CD14-positive monocyte (primary cell): ENCODE measurements at regions not wholly inside any gene's neighbourhood (a gene's known extent, or its start where the extent isn't known, plus 50 kb on each side); places are given as distances from the start of the nearest gene placed in this dataset.

Experiments
- DNase-seq, 3 donors: peaks; one replicate each; pipeline ENCODE4 v3.0.0-alpha.2; 2011 to 2022
- H2AFZ ChIP-seq: 2 replicates; pipeline ENCODE4 v1.6.0; 2012; ENCODE audit warnings: mild to moderate bottlenecking, low read depth, low read length, inconsistent platforms; ENCODE audit not compliant: insufficient read depth, poor library complexity, severe bottlenecking
- H3K27ac ChIP-seq, 2 donors: 1 replicate in 1 of 2; 2 replicates in 1 of 2; pipeline ENCODE4 v1.5.1; 2012 to 2013; ENCODE audit warnings: low read length in 2 of 2, control low read depth in 1 of 2, inconsistent platforms in 1 of 2, low read depth in 1 of 2, mild to moderate bottlenecking in 1 of 2
- H3K27me3 ChIP-seq, 2 donors: one replicate each; pipeline versions ENCODE4 v1.6.0 to v1.6.1; 2011 to 2013; ENCODE audit warnings: low read length in 2 of 2; ENCODE audit not compliant: control insufficient read depth in 2 of 2, insufficient read depth in 2 of 2
- H3K36me3 ChIP-seq, 2 donors: replicated peaks in 1 of 2; 1 replicate in 1 of 2; 2 replicates in 1 of 2; pipeline versions ENCODE4 v1.5.1 to v1.6.1; 2012 to 2013; ENCODE audit warnings: low read length in 2 of 2, control low read depth in 1 of 2, inconsistent platforms in 1 of 2, mild to moderate bottlenecking in 1 of 2; ENCODE audit not compliant: insufficient read depth in 2 of 2, control insufficient read depth in 1 of 2
- H3K4me1 ChIP-seq, 2 donors: 1 replicate in 1 of 2; 2 replicates in 1 of 2; pipeline versions ENCODE4 v1.5.1 to v1.6.1; 2012 to 2013; ENCODE audit warnings: low read length in 2 of 2, control low read depth in 1 of 2, inconsistent platforms in 1 of 2, mild to moderate bottlenecking in 1 of 2, moderate library complexity in 1 of 2; ENCODE audit not compliant: insufficient read depth in 2 of 2, control insufficient read depth in 1 of 2
- H3K4me2 ChIP-seq: replicated peaks from 2 replicates; pipeline ENCODE3; 2012; ENCODE audit warnings: low read length, moderate library complexity, mild to moderate bottlenecking; ENCODE audit not compliant: poor library complexity, severe bottlenecking; ENCODE audit errors: extremely low read depth
- H3K4me3 ChIP-seq, 3 experiments: fragments of 200-600 bp in 1 of 3; sonication (generic) in 1 of 3; replicated peaks in 1 of 3; 1 replicate in 2 of 3; 2 replicates in 1 of 3; pipeline ENCODE4 v1.5.1; 2011 to 2013; ENCODE audit warnings: low read length in 3 of 3, mild to moderate bottlenecking in 3 of 3, control low read depth in 2 of 3, low read depth in 2 of 3, inconsistent platforms in 1 of 3, moderate library complexity in 1 of 3
- H3K79me2 ChIP-seq: 2 replicates; pipeline ENCODE4 v1.6.0; 2012; ENCODE audit warnings: mild to moderate bottlenecking, control low read depth, inconsistent platforms, low read length, moderate library complexity; ENCODE audit not compliant: insufficient read depth
- H3K9ac ChIP-seq: 2 replicates; pipeline ENCODE4 v1.6.0; 2017; ENCODE audit warnings: low read length, mild to moderate bottlenecking; ENCODE audit not compliant: insufficient read depth, poor library complexity, severe bottlenecking
- H3K9me3 ChIP-seq, 2 donors: replicated peaks in 1 of 2; 1 replicate in 1 of 2; 2 replicates in 1 of 2; pipeline versions ENCODE4 v1.5.1 to v1.6.1; 2012 to 2013; ENCODE audit warnings: low read length in 2 of 2, control low read depth in 1 of 2; ENCODE audit not compliant: control insufficient read depth in 1 of 2, insufficient read depth in 1 of 2
- H4K20me1 ChIP-seq: 2 replicates; pipeline ENCODE4 v1.6.0; 2012; ENCODE audit warnings: mild to moderate bottlenecking, low read length, control low read depth, moderate library complexity; ENCODE audit not compliant: insufficient read depth
- H3K27ac Mint-ChIP-seq, 7 donors: one replicate each; pipeline ENCODE4 v1.8.0; 2020; ENCODE audit warnings: mild to moderate bottlenecking in 7 of 7, mixed read lengths in 7 of 7, moderate library complexity in 6 of 7, inconsistent platforms in 2 of 7
- H3K27me3 Mint-ChIP-seq, 3 donors: one replicate each; pipeline ENCODE4 v1.8.0; 2021 to 2022; ENCODE audit warnings: low read depth in 3 of 3, mild to moderate bottlenecking in 3 of 3, mixed read lengths in 3 of 3, moderate library complexity in 3 of 3, inconsistent platforms in 1 of 3
- H3K36me3 Mint-ChIP-seq, 2 donors: one replicate each; pipeline ENCODE4 v1.8.0; 2020; ENCODE audit warnings: mixed read lengths in 2 of 2, inconsistent platforms in 1 of 2, mild to moderate bottlenecking in 1 of 2
- H3K4me1 Mint-ChIP-seq: one replicate; pipeline ENCODE4 v1.8.0; 2020; ENCODE audit warnings: mild to moderate bottlenecking, mixed read lengths
- H3K4me3 Mint-ChIP-seq, 2 donors: one replicate each; pipeline ENCODE4 v1.8.0; 2020; ENCODE audit warnings: mild to moderate bottlenecking in 2 of 2, mixed read lengths in 2 of 2, moderate library complexity in 1 of 2
- H3K9me3 Mint-ChIP-seq, 7 donors: one replicate each; pipeline ENCODE4 v1.8.0; 2020 to 2022; ENCODE audit warnings: mixed read lengths in 7 of 7, mild to moderate bottlenecking in 6 of 7, moderate library complexity in 6 of 7, inconsistent platforms in 2 of 7
- WGBS: methylation state at CpG from one replicate; pipeline ENCODE4 v1.1.5; 2013; ENCODE audit warnings: missing lambda C conversion rate; ENCODE audit not compliant: insufficient coverage; 5-methylcytosine and 5-hydroxymethylcytosine counted together
- intact Hi-C, 2 donors: fragments of 100-400 bp; cut with micrococcal nuclease; formaldehyde crosslinking; loops; one replicate each; pipeline versions ENCODE4 v1.15.0 to v1.15.1; 2023
- TF ChIP-seq, protein P1 (sequence below): fragments of 200-600 bp; IDR thresholded peaks from one replicate; pipeline ENCODE4 v1.8.0; 2022; ENCODE audit warnings: antibody characterized with exemption, mild to moderate bottlenecking

GRCh38 chr15:93366387-93367100, 277.5 kb upstream of the RGMA start:
- Mint-ChIP-seq H3K27ac (no peak overlapping the region), H3K4me3 (no peak overlapping the region), H3K9me3 (peaks cover 0 to 3% (median 0%) of the 10 kb centered on the region in 7 donors), H3K36me3 (no peaks in the 10 kb centered on the region), H3K4me1 (no peaks in the 10 kb centered on the region), H3K27me3 (peaks cover 7 to 13% (median 12%) of the 10 kb centered on the region in 3 donors)
- H3K36me3 ChIP-seq: no peaks in the 10 kb centered on the region
- H3K27ac ChIP-seq: no peak overlapping the region
- no peaks in the 10 kb centered on the region for H3K4me1 ChIP-seq
- no peak overlapping the region for H3K4me2 ChIP-seq
- intact Hi-C loops: no loop called here
- DNase-seq: no peak
- H2AFZ ChIP-seq: no peak overlapping the region
- H4K20me1 ChIP-seq: no peaks in the 10 kb centered on the region
- TF ChIP-seq, protein P1, sequence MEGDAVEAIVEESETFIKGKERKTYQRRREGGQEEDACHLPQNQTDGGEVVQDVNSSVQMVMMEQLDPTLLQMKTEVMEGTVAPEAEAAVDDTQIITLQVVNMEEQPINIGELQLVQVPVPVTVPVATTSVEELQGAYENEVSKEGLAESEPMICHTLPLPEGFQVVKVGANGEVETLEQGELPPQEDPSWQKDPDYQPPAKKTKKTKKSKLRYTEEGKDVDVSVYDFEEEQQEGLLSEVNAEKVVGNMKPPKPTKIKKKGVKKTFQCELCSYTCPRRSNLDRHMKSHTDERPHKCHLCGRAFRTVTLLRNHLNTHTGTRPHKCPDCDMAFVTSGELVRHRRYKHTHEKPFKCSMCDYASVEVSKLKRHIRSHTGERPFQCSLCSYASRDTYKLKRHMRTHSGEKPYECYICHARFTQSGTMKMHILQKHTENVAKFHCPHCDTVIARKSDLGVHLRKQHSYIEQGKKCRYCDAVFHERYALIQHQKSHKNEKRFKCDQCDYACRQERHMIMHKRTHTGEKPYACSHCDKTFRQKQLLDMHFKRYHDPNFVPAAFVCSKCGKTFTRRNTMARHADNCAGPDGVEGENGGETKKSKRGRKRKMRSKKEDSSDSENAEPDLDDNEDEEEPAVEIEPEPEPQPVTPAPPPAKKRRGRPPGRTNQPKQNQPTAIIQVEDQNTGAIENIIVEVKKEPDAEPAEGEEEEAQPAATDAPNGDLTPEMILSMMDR: no peak
- H3K4me3 ChIP-seq: no peak overlapping the region
- no peaks in the 10 kb centered on the region for H3K9me3 ChIP-seq
- no peak overlapping the region for H3K9ac ChIP-seq
- peaks cover 0 to 8% of the 10 kb centered on the region in 2 donors for H3K27me3 ChIP-seq
- no peaks in the 10 kb centered on the region for H3K79me2 ChIP-seq
- WGBS: 95% methylated on average over 3 of the region's 5 CpGs

GRCh38 chr15:93362821-93363220, 273.8 kb upstream of the RGMA start:
- Histone ChIP-seq H3K9me3 (no peaks in the 10 kb centered on the region), H4K20me1 (no peaks in the 10 kb centered on the region), H3K4me1 (no peaks in the 10 kb centered on the region), H3K9ac (no peak overlapping the region), H3K79me2 (no peaks in the 10 kb centered on the region), H3K4me3 (no peak overlapping the region), H3K4me2 (no peak overlapping the region), H3K27me3 (peaks cover 0 to 8% of the 10 kb centered on the region in 2 donors), H3K36me3 (no peaks in the 10 kb centered on the region), H2AFZ (no peak overlapping the region), H3K27ac (no peak overlapping the region)
- Mint-ChIP-seq H3K4me3 (no peak overlapping the region), H3K27ac (no peak overlapping the region), H3K9me3 (peaks cover 0 to 3% (median 0%) of the 10 kb centered on the region in 7 donors), H3K27me3 (peaks cover 6 to 21% (median 15%) of the 10 kb centered on the region in 3 donors), H3K4me1 (no peaks in the 10 kb centered on the region), H3K36me3 (no peaks in the 10 kb centered on the region)
- no peak for DNase-seq
- TF ChIP-seq, protein P1: no peak
- WGBS: no CpG with 5 or more reads among the region's 8 CpGs
- intact Hi-C loops: no loop called here
